Small intestine (tissue), 7 donors: ENCODE measurements at regions not wholly inside any gene's neighbourhood (a gene's known extent, or its start where the extent isn't known, plus 50 kb on each side); places are given as distances from the start of the nearest gene placed in this dataset.

Experiments
- DNase-seq, 2 donors: peaks; one replicate each; pipeline versions ENCODE4 v3.0.0 to v3.0.0-alpha.2; 2013
- FAIRE-seq: peaks from 2 replicates; lab custom pipeline; 2012; peaks lifted over from hg19 to GRCh38; lab: Jason Lieb, UNC
- H3K27ac ChIP-seq, 3 donors: one replicate each; pipeline ENCODE4 v1.5.1; 2013; ENCODE audit warnings: low read length in 2 of 3, mild to moderate bottlenecking in 2 of 3, control low read depth in 1 of 3, inconsistent platforms in 1 of 3, low read depth in 1 of 3, moderate library complexity in 1 of 3
- H3K27me3 ChIP-seq, 3 donors: one replicate each; pipeline ENCODE4 v1.6.1; 2013; ENCODE audit warnings: low read length in 3 of 3, inconsistent platforms in 1 of 3; ENCODE audit not compliant: control insufficient read depth in 3 of 3, insufficient read depth in 3 of 3
- H3K36me3 ChIP-seq, 3 donors: one replicate each; pipeline ENCODE4 v1.6.1; 2013; ENCODE audit warnings: low read length in 3 of 3, inconsistent platforms in 1 of 3, low read depth in 1 of 3, mild to moderate bottlenecking in 1 of 3, moderate library complexity in 1 of 3; ENCODE audit not compliant: control insufficient read depth in 3 of 3, insufficient read depth in 2 of 3
- H3K4me1 ChIP-seq, 3 donors: one replicate each; pipeline ENCODE4 v1.6.1; 2013; ENCODE audit warnings: low read length in 2 of 3, inconsistent platforms in 1 of 3, low read depth in 1 of 3, mild to moderate bottlenecking in 1 of 3, moderate library complexity in 1 of 3; ENCODE audit not compliant: control insufficient read depth in 3 of 3, insufficient read depth in 2 of 3
- H3K4me3 ChIP-seq, 3 donors: one replicate each; pipeline ENCODE4 v1.5.1; 2013; ENCODE audit warnings: low read length in 3 of 3, control low read depth in 1 of 3, inconsistent platforms in 1 of 3, low read depth in 1 of 3, mild to moderate bottlenecking in 1 of 3, moderate library complexity in 1 of 3
- H3K9me3 ChIP-seq, 2 donors: one replicate each; pipeline ENCODE4 v1.6.1; 2013; ENCODE audit warnings: low read depth in 1 of 2, low read length in 1 of 2; ENCODE audit not compliant: control insufficient read depth in 2 of 2, insufficient read depth in 1 of 2
- WGBS, 3 donors: extraction: QIAGEN DNeasy Blood & Tissue Kit; methylation state at CpG; one replicate each; pipeline ENCODE4 v1.1.7; 2013; 5-methylcytosine and 5-hydroxymethylcytosine counted together
- donor health status: healthy with polysubstance abuse.
- donor health status: control.
- donor health status: control.
- donor health status: Bipolar disorder and iron deficiency.
- donor health status: healthy.

DNA sequence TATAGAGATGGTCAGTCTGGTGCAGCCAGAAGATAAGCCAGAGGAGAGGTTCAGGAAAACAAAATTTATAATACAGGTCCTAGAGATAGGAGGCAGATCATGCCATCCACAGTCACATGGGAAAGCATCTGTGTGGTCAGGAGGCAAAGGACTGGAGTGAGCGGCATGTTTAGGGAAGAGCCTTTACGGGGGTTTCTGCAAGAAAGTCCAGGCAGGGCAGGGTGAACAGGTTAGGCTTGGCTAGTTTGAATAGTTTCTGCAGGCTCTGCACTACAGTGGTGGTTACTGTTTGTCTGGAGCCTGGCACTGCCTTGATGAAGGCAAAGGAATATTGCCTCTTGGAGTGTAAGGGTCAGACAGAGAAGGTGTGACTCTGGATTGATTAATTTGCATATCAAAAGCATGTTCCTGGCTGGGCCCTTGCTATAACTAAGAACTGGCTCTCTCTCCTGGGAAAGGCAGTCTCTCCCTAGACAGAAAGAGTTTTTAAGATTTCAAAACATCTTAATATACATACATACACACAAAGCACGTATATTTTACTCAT is 1034.7 kb upstream of the CHAC2 start:
- H3K27ac ChIP-seq = no peak overlapping the region
- FAIRE-seq = no peak
- DNase-seq = peak in 1 of 2 donors; percentile 1
- no peak overlapping the region for H3K4me3 ChIP-seq
- no peaks in the 10 kb centered on the region for H3K27me3 ChIP-seq
- H3K4me1 ChIP-seq = no peaks in the 10 kb centered on the region
- no peaks in the 10 kb centered on the region for H3K9me3 ChIP-seq
- 53 to 62% (median 54%) methylated on average over 3 of the region's 3 CpGs for WGBS, 3 donors
- no peaks in the 10 kb centered on the region for H3K36me3 ChIP-seq

DNA sequence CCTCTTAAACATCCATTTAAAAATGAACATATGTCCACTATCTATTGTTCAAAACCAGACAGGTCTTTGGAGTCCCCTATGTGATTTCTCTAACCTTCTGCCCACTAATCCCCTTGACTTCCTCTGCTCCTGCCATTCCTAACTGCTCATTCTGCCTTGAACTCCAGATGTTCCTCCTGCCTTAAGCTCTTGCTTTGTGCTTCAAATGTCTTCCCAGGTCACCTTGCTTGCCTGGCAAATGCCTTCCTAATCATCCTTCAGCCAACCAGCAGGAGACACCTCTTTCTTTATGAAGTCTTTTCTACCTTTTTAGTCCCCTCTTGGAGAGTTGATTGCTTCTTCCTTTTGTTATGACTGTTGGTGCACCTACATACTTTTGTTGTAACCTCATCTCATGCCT is 1043.0 kb upstream of the CHAC2 start:
- FAIRE-seq (no peak), DNase-seq (no peak)
- Histone ChIP-seq H3K27me3 (no peaks in the 10 kb centered on the region), H3K36me3 (no peaks in the 10 kb centered on the region), H3K4me3 (no peak overlapping the region), H3K9me3 (no peaks in the 10 kb centered on the region), H3K27ac (no peak overlapping the region), H3K4me1 (no peaks in the 10 kb centered on the region)

DNA sequence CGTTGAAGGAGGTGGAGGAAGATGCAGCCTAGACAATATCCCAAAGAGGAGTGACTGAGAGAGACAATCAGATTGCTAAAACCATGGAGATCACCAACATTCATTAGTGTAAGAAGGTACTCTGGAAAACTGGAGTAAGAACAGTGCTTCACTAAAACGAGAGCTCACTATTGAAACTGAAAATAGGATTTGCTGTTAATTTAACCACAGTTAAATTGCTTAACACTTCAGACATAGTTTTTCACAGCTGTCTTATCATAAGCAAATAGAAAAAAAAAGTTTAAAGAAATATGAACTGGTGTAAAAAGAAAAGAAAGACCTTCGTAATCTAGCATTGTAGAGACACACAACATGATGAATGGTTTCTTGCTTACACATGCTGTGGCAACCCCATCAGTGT is 1049.8 kb upstream of the CHAC2 start:
- Histone ChIP-seq H3K27ac (no peak overlapping the region), H3K4me3 (no peak overlapping the region), H3K9me3 (no peaks in the 10 kb centered on the region), H3K4me1 (no peaks in the 10 kb centered on the region), H3K27me3 (no peaks in the 10 kb centered on the region), H3K36me3 (no peaks in the 10 kb centered on the region)
- no peak for FAIRE-seq
- peak in 1 of 2 donors; percentile 10 for DNase-seq
- WGBS, 3 donors = 23 to 50% (median 24%) methylated on average over 3 of the region's 3 CpGs

DNA sequence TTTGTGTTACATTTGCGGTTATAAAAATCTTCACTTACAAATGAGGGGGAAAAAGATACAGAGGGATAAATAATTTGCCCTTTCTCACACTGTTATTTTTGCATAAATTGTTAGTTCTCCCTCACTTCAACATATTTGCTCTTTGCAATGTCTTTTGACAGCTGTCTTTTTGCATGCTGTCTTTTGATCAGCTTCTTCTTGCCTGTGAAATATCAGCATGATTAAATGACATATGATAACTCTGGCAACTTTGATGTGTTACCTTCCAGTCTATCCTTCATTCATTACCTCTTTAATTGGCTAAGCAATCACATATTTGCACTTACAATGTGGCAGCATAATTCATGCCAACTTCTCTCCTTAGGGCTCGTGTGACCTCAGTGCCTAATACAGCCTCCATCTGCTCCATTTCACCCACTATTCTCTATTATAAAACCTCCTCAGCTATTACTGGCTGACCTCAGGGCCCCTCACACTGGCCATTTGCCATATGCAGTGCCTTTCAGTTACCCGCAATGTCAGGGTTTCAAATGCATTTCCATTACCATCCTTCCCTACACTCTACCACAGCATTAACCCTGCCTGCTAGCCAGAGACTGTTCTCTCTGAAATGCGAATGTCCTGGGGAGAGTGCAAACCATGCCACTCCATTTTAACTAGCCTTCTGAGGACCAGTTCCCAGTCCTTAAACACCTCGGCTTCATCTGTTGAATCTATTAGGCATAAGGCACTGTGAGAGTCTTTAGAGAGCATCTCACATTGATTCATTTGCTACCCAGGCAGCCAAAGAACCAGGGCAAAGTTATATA is 1056.6 kb upstream of the CHAC2 start:
- WGBS, 3 donors = 71 to 74% (median 72%) methylated on average over 5 of the region's 5 CpGs
- Histone ChIP-seq H3K36me3 (no peaks in the 10 kb centered on the region), H3K4me1 (no peaks in the 10 kb centered on the region), H3K27me3 (no peaks in the 10 kb centered on the region), H3K4me3 (no peak overlapping the region), H3K27ac (no peak overlapping the region), H3K9me3 (no peaks in the 10 kb centered on the region)
- no peak for DNase-seq
- FAIRE-seq = no peak

DNA sequence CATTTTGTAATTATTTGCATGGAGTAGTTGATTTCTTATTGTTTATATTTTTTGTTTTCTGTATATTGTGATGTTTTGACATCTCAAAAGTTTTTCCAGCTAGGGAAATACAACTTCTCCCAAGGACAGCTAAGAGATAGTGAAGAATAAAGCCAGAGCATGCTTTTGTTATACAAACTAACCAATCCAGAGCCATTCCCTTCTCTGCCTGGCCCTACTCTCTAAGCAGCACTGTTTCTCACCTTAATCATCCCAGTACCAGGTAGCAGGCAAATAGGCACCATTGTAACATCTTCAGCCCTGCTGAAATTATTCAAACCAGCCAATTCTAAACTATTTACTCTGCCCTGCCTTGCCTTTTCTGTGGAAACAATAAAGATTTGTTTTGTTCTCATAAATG is 1063.4 kb upstream of the CHAC2 start:
- Histone ChIP-seq H3K27me3 (no peaks in the 10 kb centered on the region), H3K9me3 (no peaks in the 10 kb centered on the region), H3K4me3 (no peak overlapping the region), H3K36me3 (no peaks in the 10 kb centered on the region), H3K4me1 (no peaks in the 10 kb centered on the region), H3K27ac (no peak overlapping the region)
- no peak for FAIRE-seq
- DNase-seq = no peak

DNA sequence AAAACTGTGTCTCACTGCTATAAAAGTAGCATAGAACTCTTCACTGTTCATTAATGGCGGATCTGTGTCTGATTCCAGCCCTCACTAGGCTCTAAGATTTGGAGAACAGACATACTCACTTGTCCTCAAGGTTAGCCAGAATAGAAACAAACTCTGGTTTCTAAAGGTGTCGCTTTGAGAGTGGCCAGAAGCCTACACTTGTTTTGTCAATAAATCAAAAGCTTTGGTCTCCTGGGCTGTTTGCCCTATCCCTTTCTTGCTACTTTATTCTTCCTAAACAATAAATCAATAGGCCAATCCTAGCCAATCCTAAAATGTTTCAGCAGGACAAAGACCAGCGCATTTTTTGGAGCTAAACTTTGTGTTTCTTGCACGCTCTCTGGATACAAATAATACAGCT is 1064.6 kb upstream of the CHAC2 start:
- WGBS, 3 donors = 80 to 86% (median 86%) methylated on average over 4 of the region's 4 CpGs
- H3K9me3 ChIP-seq = no peaks in the 10 kb centered on the region
- no peak for FAIRE-seq

DNA sequence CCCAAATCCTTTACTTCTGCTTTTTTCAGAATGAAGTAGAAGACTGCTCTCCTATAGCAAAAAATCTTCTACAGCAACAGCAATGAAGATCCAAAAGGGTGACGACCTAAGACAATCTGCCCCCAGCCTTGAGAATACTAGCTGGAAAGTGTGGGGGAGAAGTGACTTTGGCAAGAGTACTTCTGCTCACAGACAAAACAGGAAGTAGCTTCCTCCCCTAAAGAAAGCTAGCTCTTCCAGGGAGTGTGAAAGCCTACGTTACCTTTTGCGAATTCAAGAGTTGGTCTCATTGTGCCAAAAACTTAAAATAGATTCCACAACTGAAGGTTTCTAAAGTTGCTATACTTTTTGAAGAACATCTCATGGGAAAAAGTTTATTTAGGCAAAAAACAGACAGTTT is 1069.2 kb upstream of the CHAC2 start:
- FAIRE-seq = no peak
- H3K9me3 ChIP-seq = no peaks in the 10 kb centered on the region

More for the DNA sequence above, 1064.6 kb upstream of the CHAC2 start:
- Histone ChIP-seq H3K27me3 (no peaks in the 10 kb centered on the region), H3K4me1 (no peaks in the 10 kb centered on the region), H3K36me3 (no peaks in the 10 kb centered on the region), H3K27ac (no peak overlapping the region), H3K4me3 (no peak overlapping the region)
- DNase-seq = no peak

DNA sequence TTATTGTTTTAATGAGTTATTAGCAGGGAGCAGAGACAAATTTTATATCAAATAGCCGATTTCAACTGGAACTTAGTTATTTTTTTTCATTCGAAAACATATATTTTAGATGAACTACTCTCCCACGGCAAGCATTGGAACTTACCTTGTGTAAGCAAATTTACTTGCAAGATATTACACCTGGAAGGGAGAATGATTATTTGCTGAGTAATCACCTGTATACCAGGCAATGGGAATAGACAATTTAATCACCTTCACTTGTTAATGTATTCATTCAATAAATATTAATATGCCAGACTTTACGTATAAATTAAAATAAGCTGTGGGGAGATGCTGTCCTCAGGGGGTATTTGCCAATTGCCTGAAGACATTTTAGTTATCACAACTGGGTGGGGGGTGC is 1069.9 kb upstream of the CHAC2 start:
- WGBS, 3 donors = 84 to 94% (median 89%) methylated on average over 4 of the region's 4 CpGs
- DNase-seq (no peak), FAIRE-seq (no peak)
- Histone ChIP-seq H3K36me3 (no peaks in the 10 kb centered on the region), H3K27me3 (no peaks in the 10 kb centered on the region), H3K9me3 (no peaks in the 10 kb centered on the region), H3K4me1 (no peaks in the 10 kb centered on the region), H3K4me3 (no peak overlapping the region), H3K27ac (no peak overlapping the region)

More for the DNA sequence above, 1069.2 kb upstream of the CHAC2 start:
- Histone ChIP-seq H3K27ac (no peak overlapping the region), H3K4me3 (no peak overlapping the region), H3K4me1 (no peaks in the 10 kb centered on the region), H3K36me3 (no peaks in the 10 kb centered on the region), H3K27me3 (no peaks in the 10 kb centered on the region)
- DNase-seq = no peak
- 63 to 81% (median 77%) methylated on average over 3 of the region's 3 CpGs for WGBS, 3 donors

DNA sequence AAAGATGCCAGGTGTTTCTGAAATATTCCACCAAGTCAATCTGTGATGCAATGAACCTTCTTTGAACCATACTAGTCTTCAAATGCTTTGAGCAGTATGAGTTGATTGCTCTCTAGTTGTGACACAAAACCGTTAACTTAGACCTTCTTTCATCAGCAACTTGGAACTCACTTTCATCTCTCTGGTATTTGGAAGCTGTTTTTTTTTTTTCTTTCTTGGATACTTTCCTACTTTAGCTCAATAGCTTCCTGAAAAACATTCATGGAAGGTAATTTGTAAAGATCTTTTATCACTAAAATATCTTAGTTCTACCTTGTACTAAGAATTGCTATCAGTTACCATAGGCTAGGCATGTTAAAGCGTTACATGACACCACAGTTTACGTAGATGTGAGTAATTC is 1071.9 kb upstream of the CHAC2 start:
- no peak overlapping the region for H3K4me3 ChIP-seq
- H3K4me1 ChIP-seq = no peaks in the 10 kb centered on the region
- FAIRE-seq = no peak
- whole genome bisulfite sequencing, 3 donors = 65 to 77% (median 68%) methylated on average over 3 of the region's 3 CpGs
- no peak for DNase-seq
- H3K36me3 ChIP-seq = no peaks in the 10 kb centered on the region
- no peaks in the 10 kb centered on the region for H3K9me3 ChIP-seq
- no peaks in the 10 kb centered on the region for H3K27me3 ChIP-seq
- no peak overlapping the region for H3K27ac ChIP-seq
